Hepatocyte (in vitro differentiated cells): ENCODE measurements at regions not wholly inside any gene's neighbourhood (a gene's known extent, or its start where the extent isn't known, plus 50 kb on each side); places are given as distances from the start of the nearest gene placed in this dataset.
A peak's percentile ranks its signal among the peaks of the same experiment; 100 is the strongest.

ENCODE experiments used
- DNase-seq: peaks from one replicate; pipeline ENCODE4 v3.0.0-alpha.2; 2016; ENCODE audit warnings: low spot score
- H2AFZ ChIP-seq: fragments of 200-600 bp; sonication (generic); 2 replicates; pipeline ENCODE4 v1.6.0; 2016; ENCODE audit warnings: antibody characterized with exemption, mild to moderate bottlenecking
- H3K27ac ChIP-seq: fragments of 200-600 bp; sonication (generic); 2 replicates; pipeline ENCODE4 v1.5.1; 2016; ENCODE audit warnings: mild to moderate bottlenecking
- H3K27me3 ChIP-seq: fragments of 200-600 bp; sonication (generic); 2 replicates; pipeline ENCODE4 v1.6.1; 2016
- H3K36me3 ChIP-seq: fragments of 200-600 bp; sonication (generic); replicated peaks from 2 replicates; pipeline ENCODE4 v1.5.1; 2016; ENCODE audit warnings: low read depth; ENCODE audit not compliant: insufficient read depth
- H3K4me1 ChIP-seq: fragments of 200-600 bp; sonication (generic); 2 replicates; pipeline ENCODE4 v1.5.1; 2016; ENCODE audit warnings: mild to moderate bottlenecking, moderate library complexity; ENCODE audit not compliant: insufficient read depth
- H3K4me2 ChIP-seq: fragments of 200-600 bp; sonication (generic); 2 replicates; pipeline ENCODE4 v1.6.0; 2016
- H3K4me3 ChIP-seq: fragments of 200-600 bp; sonication (generic); 2 replicates; pipeline ENCODE4 v1.5.1; 2016; ENCODE audit warnings: mild to moderate bottlenecking
- H3K79me2 ChIP-seq: fragments of 200-600 bp; sonication (generic); 2 replicates; pipeline ENCODE4 v1.6.0; 2017; ENCODE audit warnings: mild to moderate bottlenecking
- H3K9me2 ChIP-seq: fragments of 200-600 bp; sonication (generic); replicated peaks from 2 replicates; pipeline ENCODE4 v1.6.0; 2017; ENCODE audit warnings: mild to moderate bottlenecking; ENCODE audit not compliant: insufficient read depth
- H3K9me3 ChIP-seq: fragments of 200-600 bp; sonication (generic); 2 replicates; pipeline ENCODE4 v1.5.1; 2016; ENCODE audit warnings: low read depth, mild to moderate bottlenecking
- H4K20me1 ChIP-seq: fragments of 200-600 bp; sonication (generic); 2 replicates; pipeline ENCODE4 v1.6.0; 2016; ENCODE audit warnings: mild to moderate bottlenecking; ENCODE audit not compliant: insufficient read depth, poor library complexity, severe bottlenecking
- CTCF ChIP-seq: fragments of 200-600 bp; sonication (generic); IDR thresholded peaks from 2 replicates; pipeline ENCODE4 v1.5.1; 2016; ENCODE audit warnings: antibody characterized with exemption, mild to moderate bottlenecking; ENCODE audit not compliant: poor library complexity
- EZH2 ChIP-seq: fragments of 200-600 bp; sonication (generic); IDR thresholded peaks from 2 replicates; pipeline ENCODE4 v1.6.1; 2016; ENCODE audit warnings: antibody characterized with exemption, mild to moderate bottlenecking, borderline replicate concordance
- EZH2phosphoT487 ChIP-seq: fragments of 200-600 bp; sonication (generic); IDR thresholded peaks from one replicate; pipeline ENCODE4 v1.6.1; 2018; ENCODE audit warnings: antibody characterized with exemption, mild to moderate bottlenecking, low read depth, moderate library complexity; ENCODE audit not compliant: unreplicated experiment, severe bottlenecking
- WGBS: methylation state at CpG from one replicate; pipeline ENCODE4 v1.1.6; 2016; ENCODE audit warnings: low lambda C conversion rate; ENCODE audit errors: missing lambda C conversion rate; 5-methylcytosine and 5-hydroxymethylcytosine counted together

GRCh38 chr5:87002485-87002884, 265.2 kb upstream of the RASA1 start:
- Histone ChIP-seq H3K4me1 (no peaks in the 10 kb centered on the region), H3K9me2 (no peaks in the 10 kb centered on the region), H3K27me3 (no peaks in the 10 kb centered on the region), H3K36me3 (no peaks in the 10 kb centered on the region), H3K9me3 (no peaks in the 10 kb centered on the region), H2AFZ (no peak overlapping the region), H3K4me2 (no peak overlapping the region), H3K79me2 (no peaks in the 10 kb centered on the region), H3K27ac (no peak overlapping the region), H3K4me3 (no peak overlapping the region), H4K20me1 (no peaks in the 10 kb centered on the region)
- 74% methylated on average over 3 of the region's 3 CpGs for WGBS
- no peak for DNase-seq
- no peak for TF ChIP-seq EZH2
- no peak for TF ChIP-seq EZH2phosphoT487
- TF ChIP-seq CTCF: no peak

GRCh38 chr5:87004101-87004500, 263.6 kb upstream of the RASA1 start:
- no peaks in the 10 kb centered on the region for H3K9me2 ChIP-seq
- no peaks in the 10 kb centered on the region for H3K36me3 ChIP-seq
- H3K27me3 ChIP-seq: no peaks in the 10 kb centered on the region
- no peak overlapping the region for H3K4me2 ChIP-seq
- no peak for DNase-seq
- no peaks in the 10 kb centered on the region for H3K9me3 ChIP-seq
- no peaks in the 10 kb centered on the region for H3K4me1 ChIP-seq
- H4K20me1 ChIP-seq: no peaks in the 10 kb centered on the region
- WGBS: 94% methylated on average over 3 of the region's 3 CpGs
- TF ChIP-seq EZH2phosphoT487: no peak
- no peak for TF ChIP-seq CTCF
- no peak for TF ChIP-seq EZH2
- no peak overlapping the region for H3K4me3 ChIP-seq
- H2AFZ ChIP-seq: no peak overlapping the region
- no peak overlapping the region for H3K27ac ChIP-seq
- no peaks in the 10 kb centered on the region for H3K79me2 ChIP-seq

GRCh38 chr5:87007737-87008136, 259.9 kb upstream of the RASA1 start:
- no peak overlapping the region for H3K4me3 ChIP-seq
- no peak overlapping the region for H3K4me2 ChIP-seq
- no peaks in the 10 kb centered on the region for H3K9me3 ChIP-seq
- no peaks in the 10 kb centered on the region for H3K27me3 ChIP-seq
- DNase-seq: no peak
- TF ChIP-seq CTCF: no peak
- no peak for TF ChIP-seq EZH2
- TF ChIP-seq EZH2phosphoT487: no peak
- no peaks in the 10 kb centered on the region for H3K9me2 ChIP-seq
- no peak overlapping the region for H3K27ac ChIP-seq
- H3K79me2 ChIP-seq: no peaks in the 10 kb centered on the region
- H3K36me3 ChIP-seq: no peaks in the 10 kb centered on the region
- no peaks in the 10 kb centered on the region for H4K20me1 ChIP-seq
- no peak overlapping the region for H2AFZ ChIP-seq
- H3K4me1 ChIP-seq: no peaks in the 10 kb centered on the region

GRCh38 chr5:87008751-87009560, 258.7 kb upstream of the RASA1 start:
- Histone ChIP-seq H2AFZ (no peak overlapping the region), H3K27me3 (no peaks in the 10 kb centered on the region), H3K9me3 (no peaks in the 10 kb centered on the region), H3K4me3 (no peak overlapping the region), H3K36me3 (no peaks in the 10 kb centered on the region), H4K20me1 (no peaks in the 10 kb centered on the region), H3K27ac (peak overlapping the region; percentile 14), H3K4me1 (no peaks in the 10 kb centered on the region), H3K79me2 (no peaks in the 10 kb centered on the region), H3K4me2 (no peak overlapping the region), H3K9me2 (no peaks in the 10 kb centered on the region)
- 58% methylated on average over 5 of the region's 5 CpGs for WGBS
- TF ChIP-seq CTCF (no peak), EZH2phosphoT487 (no peak), EZH2 (no peak)
- DNase-seq: no peak
